Tibial artery (tissue), 4 donors: ENCODE measurements at regions not wholly inside any gene's neighbourhood (a gene's known extent, or its start where the extent isn't known, plus 50 kb on each side); places are given as distances from the start of the nearest gene placed in this dataset.

Source experiments
- DNase-seq, 2 donors: peaks; one replicate each; pipeline ENCODE4 v3.0.0-alpha.2; 2019
- H3K27ac ChIP-seq, 2 donors: fragments of 200-600 bp; sonication (generic) in 1 of 2; 1 replicate in 1 of 2; 2 replicates in 1 of 2; pipeline ENCODE4 v1.5.1; 2018 to 2019; ENCODE audit warnings: mild to moderate bottlenecking in 1 of 2
- H3K27me3 ChIP-seq, 2 donors: fragments of 200-600 bp; sonication (generic) in 1 of 2; one replicate each; pipeline versions ENCODE4 v1.5.1 to v1.6.0; 2016 to 2019
- H3K36me3 ChIP-seq, 3 donors: fragments of 200-600 bp; sonication (generic) in 2 of 3; one replicate each; pipeline ENCODE4 v1.5.1; 2016 to 2019; ENCODE audit warnings: mild to moderate bottlenecking in 2 of 3
- H3K4me1 ChIP-seq, 4 donors: fragments of 200-600 bp; sonication (generic) in 2 of 4; 1 replicate in 3 of 4; 2 replicates in 1 of 4; pipeline ENCODE4 v1.5.1; 2016 to 2019
- H3K4me3 ChIP-seq, 2 donors: fragments of 200-600 bp; sonication (generic) in 1 of 2; 1 replicate in 1 of 2; 2 replicates in 1 of 2; pipeline ENCODE4 v1.5.1; 2018 to 2019; ENCODE audit warnings: mild to moderate bottlenecking in 2 of 2
- H3K9me3 ChIP-seq, 3 donors: fragments of 200-600 bp; sonication (generic) in 1 of 3; one replicate each; pipeline ENCODE4 v1.5.1; 2016 to 2019
- CTCF ChIP-seq, 2 experiments: fragments of 200-600 bp in 1 of 2; fragments of 450-650 bp in 1 of 2; IDR thresholded peaks; one replicate each; pipeline ENCODE4 v1.5.1; 2017 to 2019; ENCODE audit warnings: antibody characterized with exemption in 2 of 2, mild to moderate bottlenecking in 1 of 2, moderate library complexity in 1 of 2
- intact Hi-C: fragments of 100-400 bp; cut with DNase I; formaldehyde crosslinking; loops from one replicate; pipeline ENCODE4 v1.15.0; 2023; ENCODE audit warnings: low total_unique reads

GRCh38 chr2:234770715-234771141 lies 181.1 kb upstream of the SH3BP4 start:
- TF ChIP-seq CTCF (IDR thresholded peaks at IDR 0.05) = no peak
- Histone ChIP-seq H3K27ac (no peak overlapping the region), H3K4me1 (no peaks in the 10 kb centered on the region), H3K27me3 (no peaks in the 10 kb centered on the region), H3K36me3 (no peaks in the 10 kb centered on the region), H3K4me3 (no peak overlapping the region), H3K9me3 (no peaks in the 10 kb centered on the region)
- no peak for DNase-seq
- intact Hi-C loops = no loop called here

GRCh38 chr2:234770031-234770506 lies 181.7 kb upstream of the SH3BP4 start:
- Histone ChIP-seq H3K27me3 (no peaks in the 10 kb centered on the region), H3K4me3 (no peak overlapping the region), H3K9me3 (no peaks in the 10 kb centered on the region), H3K27ac (no peak overlapping the region), H3K36me3 (no peaks in the 10 kb centered on the region), H3K4me1 (no peaks in the 10 kb centered on the region)
- DNase-seq = no peak
- no peak for TF ChIP-seq CTCF (IDR thresholded peaks at IDR 0.05)
- intact Hi-C loops = no loop called here

GRCh38 chr2:234768608-234769196 lies 183.1 kb upstream of the SH3BP4 start:
- Histone ChIP-seq H3K4me1 (no peaks in the 10 kb centered on the region), H3K4me3 (no peak overlapping the region), H3K36me3 (no peaks in the 10 kb centered on the region), H3K27ac (no peak overlapping the region), H3K9me3 (no peaks in the 10 kb centered on the region), H3K27me3 (no peaks in the 10 kb centered on the region)
- DNase-seq = no peak
- TF ChIP-seq CTCF (IDR thresholded peaks at IDR 0.05) = no peak
- intact Hi-C loops = no loop called here

GRCh38 chr2:234765279-234765678 lies 186.5 kb upstream of the SH3BP4 start:
- H3K4me3 ChIP-seq = no peak overlapping the region

GRCh38 chr2:234764372-234764771 lies 187.4 kb upstream of the SH3BP4 start:
- intact Hi-C loops = no loop called here
- peaks cover 0 to 5% (median 0%) of the 10 kb centered on the region in 3 donors for H3K9me3 ChIP-seq
- DNase-seq = no peak
- H3K27ac ChIP-seq = no peak overlapping the region
- H3K27me3 ChIP-seq = no peaks in the 10 kb centered on the region
- H3K4me3 ChIP-seq = no peak overlapping the region
- H3K4me1 ChIP-seq = no peaks in the 10 kb centered on the region
- no peaks in the 10 kb centered on the region for H3K36me3 ChIP-seq
- TF ChIP-seq CTCF (IDR thresholded peaks at IDR 0.05) = no peak

More at GRCh38 chr2:234765279-234765678, 186.5 kb upstream of the SH3BP4 start:
- DNase-seq = no peak
- intact Hi-C loops = no loop called here
- no peaks in the 10 kb centered on the region for H3K4me1 ChIP-seq
- H3K36me3 ChIP-seq = no peaks in the 10 kb centered on the region
- peaks cover 0 to 5% (median 0%) of the 10 kb centered on the region in 3 donors for H3K9me3 ChIP-seq
- H3K27me3 ChIP-seq = no peaks in the 10 kb centered on the region
- H3K27ac ChIP-seq = no peak overlapping the region
- TF ChIP-seq CTCF (IDR thresholded peaks at IDR 0.05) = no peak
